SK-N-MC (cell line): ENCODE measurements at regions not wholly inside any gene's neighbourhood (a gene's known extent, or its start where the extent isn't known, plus 50 kb on each side); places are given as distances from the start of the nearest gene placed in this dataset.

Experiments used
- EZH2 ChIP-seq: fragments of 200-600 bp; sonication (generic); IDR thresholded peaks from one replicate; pipeline ENCODE4 v1.6.1; 2017; ENCODE audit warnings: antibody characterized with exemption
- FOXP2 ChIP-seq: optimal IDR thresholded peaks from 2 replicates; pipeline ENCODE3; 2011; ENCODE audit warnings: mild to moderate bottlenecking, moderate library complexity; ENCODE audit not compliant: insufficient read depth; ENCODE audit errors: extremely low read length, control extremely low read depth
- POLR2AphosphoS5 ChIP-seq: IDR thresholded peaks from 2 replicates; pipeline ENCODE4 v1.6.1; 2012; ENCODE audit warnings: mild to moderate bottlenecking, low read depth, low read length, borderline replicate concordance

DNA sequence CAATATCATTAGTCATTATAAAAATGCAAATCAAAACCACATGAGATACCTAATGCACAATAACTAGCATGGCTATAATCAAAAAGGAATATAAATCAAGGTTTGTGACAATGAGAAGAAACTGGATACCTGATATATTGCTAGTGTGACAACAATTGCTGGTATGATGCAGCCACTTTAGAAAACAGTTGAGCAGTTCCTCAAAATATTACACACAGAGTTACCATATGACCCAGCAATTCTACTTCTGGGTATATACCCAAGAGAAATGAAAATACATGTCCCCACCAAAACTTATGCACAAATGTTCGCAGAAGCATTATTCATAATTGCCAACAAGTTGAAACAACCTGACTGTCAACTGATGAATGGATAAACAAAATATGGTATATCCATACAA, 339.7 kb upstream of the POU5F2 start:
- no peak for TF ChIP-seq POLR2AphosphoS5
- no peak for TF ChIP-seq EZH2
- no peak for TF ChIP-seq FOXP2
